CD1c-positive myeloid dendritic cell (primary cell): ENCODE measurements at regions not wholly inside any gene's neighbourhood (a gene's known extent, or its start where the extent isn't known, plus 50 kb on each side); places are given as distances from the start of the nearest gene placed in this dataset.
"Not testable (repeated sequence)": the region's sequence is repeated elsewhere in the genome, so short reads cannot be mapped to it uniquely, and the experiment has no call there.

Source experiments
- DNase-seq: peaks from one replicate; pipeline ENCODE4 v3.0.0-alpha.2; 2016; ENCODE audit errors: extremely low spot score

DNA sequence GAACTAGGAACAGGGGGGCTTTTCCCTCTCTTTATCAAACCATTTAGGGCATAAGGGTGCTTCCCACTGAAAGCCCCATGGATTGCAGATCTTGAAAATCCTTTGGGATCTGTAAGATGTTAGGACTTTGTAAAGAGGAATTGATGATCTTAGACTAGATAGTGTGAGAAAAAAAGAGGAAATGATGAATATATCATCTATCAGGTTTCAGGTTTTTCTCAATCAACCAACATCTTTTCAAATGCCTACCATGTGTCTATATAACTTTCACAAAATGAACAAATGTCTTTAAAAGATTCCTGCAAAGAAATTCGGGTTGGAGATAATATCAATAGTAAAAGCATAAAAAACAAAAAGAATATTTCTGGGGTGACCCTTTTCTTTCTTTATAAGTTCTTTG, 50.1 kb downstream of the KCNC4 start:
- no peak for DNase-seq

DNA sequence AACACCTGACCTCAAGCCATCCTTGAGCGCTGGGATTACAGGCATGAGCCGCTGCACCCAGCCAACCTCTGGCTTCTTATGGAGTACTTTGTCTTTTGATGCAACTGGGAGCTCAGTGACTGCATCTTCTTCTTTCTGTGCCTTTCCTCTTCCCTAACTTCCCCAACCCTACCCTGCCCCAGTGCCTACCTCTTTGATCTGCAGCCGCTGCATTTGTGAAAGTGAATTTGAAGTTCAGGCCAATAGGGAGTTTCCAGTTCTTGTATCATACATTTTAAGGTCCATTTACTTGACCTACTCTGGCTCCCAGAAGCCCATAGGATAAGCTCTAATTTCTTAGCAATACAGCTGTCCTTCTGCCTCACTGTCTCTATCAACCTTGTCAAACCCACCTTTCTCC, 52.2 kb downstream of the KCNC4 start:
- no peak for DNase-seq

DNA sequence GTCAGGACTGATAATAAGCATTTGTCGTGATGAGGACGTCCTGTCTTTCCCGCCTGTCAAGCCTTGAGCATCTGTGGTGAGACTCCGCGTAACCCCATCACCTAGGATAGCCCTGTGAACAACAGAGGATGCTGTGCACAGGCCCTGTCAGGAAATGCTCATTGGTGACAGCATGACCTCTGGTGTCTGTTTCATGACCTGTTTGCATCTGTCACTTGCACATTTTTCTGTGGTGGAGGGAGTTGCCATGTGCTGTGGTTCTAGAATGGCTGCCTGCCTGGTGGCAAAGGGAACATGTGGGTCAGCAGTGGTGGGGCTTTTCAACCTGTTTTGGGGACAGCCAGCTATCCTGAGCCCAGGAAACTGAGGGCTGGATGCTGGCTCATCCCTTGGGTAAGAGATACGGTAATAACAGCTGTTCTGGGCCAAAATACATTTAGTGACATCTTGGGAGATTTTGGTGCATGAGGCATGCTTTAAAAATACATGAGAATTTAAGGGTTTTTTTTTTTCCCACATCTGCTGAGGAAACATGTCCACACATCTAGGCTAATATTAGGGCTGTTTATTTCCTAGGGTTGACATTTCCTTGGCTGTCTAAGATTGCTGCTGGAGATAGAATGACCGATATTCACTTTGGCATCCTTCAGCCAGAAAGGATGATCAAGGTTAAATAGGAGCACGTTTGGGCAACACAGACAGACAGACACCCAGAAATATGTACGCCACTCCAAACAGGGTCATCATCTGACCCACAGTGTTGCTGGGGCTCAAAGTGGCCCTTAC, 52.9 kb downstream of the KCNC4 start:
- DNase-seq, result no peak

- DNase-seq, result no peak
Observed at GRCh38 chr1:110264430-110264829, 54.3 kb downstream of the KCNC4 start.

GRCh38 chr1:110265186-110265585, 55.1 kb downstream of the KCNC4 start:
- no peak for DNase-seq

DNA sequence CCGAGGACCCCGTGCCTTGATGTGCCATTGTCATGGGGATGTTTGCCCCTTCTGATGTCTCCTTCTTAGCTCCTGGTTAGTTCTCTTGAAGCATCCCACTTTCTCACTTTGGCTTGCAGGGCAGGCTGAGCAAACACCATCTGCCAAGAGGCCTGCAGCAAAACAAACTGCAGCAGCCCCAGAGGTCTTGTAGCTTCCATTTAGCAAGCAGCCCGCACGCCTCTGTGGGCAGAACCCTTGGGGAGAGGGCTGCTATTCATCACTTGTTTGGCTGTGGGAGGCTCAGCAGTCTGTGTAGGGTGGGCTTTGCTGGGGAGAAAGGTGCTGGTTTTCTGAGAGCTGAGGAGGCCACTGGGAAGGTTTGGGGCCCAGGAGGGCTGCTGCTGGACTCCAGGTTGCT, 56.7 kb downstream of the KCNC4 start:
- DNase-seq, result no peak

DNA sequence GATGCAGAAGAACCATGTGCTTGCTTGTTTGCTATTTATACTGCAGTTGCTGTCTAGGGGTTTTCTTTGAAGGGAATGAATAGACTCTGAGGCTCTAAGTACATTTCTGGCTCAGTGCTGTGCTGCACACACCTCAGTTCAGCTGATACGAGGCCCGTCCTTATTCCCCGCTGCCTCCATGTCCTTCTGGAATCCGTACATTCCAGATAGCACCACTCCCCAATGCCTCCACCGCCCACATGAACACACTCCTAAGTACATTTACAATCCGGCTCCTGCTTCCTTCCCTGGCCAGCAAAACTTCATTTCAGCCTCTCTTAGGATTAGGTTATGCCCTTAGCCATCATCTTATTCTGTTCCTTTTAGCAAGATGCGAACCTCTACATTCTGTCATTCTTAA, 57.1 kb downstream of the KCNC4 start:
- DNase-seq, result no peak

DNA sequence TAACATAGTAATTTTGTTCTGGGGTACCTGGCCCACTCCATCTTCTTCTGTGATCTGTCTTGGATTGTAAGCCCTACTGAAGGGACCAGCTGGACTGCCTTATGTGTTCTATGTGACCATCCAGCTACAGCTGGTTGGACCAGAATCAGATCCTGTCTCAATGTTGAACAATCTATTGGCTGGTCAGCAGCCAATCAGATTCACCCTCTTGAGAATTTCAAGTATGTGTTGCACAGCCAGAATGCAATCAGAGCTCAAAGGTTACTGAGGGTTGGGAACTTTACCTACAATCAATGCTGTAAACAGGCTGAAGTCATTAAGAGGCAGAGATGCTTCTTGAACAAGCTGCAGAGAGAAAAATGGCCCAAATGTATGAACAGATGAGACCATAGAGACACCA, 61.9 kb downstream of the KCNC4 start:
- DNase-seq, result no peak

- DNase-seq, result not testable (repeated sequence)
Observed at GRCh38 chr1:110273832-110274231, 63.7 kb downstream of the KCNC4 start.

- no peak for DNase-seq
Observed at GRCh38 chr1:110280126-110280525, 59.1 kb upstream of the RBM15 start.

GRCh38 chr1:110280804-110281203, 58.4 kb upstream of the RBM15 start:
- no peak for DNase-seq

DNA sequence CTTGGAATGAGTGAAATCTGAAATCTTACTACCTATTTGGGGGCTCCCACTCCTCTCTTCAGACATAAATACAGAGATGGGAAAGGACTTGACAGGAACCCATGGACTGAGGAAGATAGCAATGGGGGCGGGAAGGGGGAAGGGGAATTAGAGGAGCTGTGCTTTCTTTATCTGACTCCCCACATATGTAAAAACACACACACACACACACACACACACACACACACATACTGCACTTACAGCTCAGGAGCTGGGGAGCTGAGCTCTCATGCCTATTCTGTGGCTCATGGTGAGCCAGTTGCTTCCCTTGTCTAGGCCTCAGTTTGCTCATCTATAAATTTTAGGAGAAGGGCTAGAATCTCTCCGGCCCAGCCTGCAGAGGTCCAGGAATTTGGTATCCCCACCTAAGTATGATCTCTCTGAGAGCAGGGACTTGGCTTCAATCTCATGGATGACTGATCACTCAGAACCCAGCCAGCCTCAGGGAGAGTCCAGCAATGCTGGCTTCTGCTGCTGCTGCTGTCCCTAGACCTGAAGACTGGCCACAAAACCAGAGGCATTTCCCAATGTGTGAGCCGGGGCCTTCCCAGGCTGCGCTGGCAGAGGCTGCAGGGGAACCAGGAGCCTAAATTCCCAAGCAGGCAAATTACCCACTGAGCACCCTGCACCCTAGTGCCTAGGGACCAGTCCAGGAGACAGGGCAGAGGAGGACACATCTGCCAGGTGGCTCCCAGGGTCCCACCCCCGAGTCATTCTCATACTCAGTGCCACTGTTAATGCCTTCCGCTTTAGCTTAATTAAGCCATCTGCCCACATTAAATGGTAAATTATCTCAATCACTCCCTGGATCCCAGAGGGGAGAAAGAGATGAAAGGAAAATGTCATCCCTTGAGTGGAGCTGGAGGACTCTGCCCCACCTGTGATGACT, 57.5 kb upstream of the RBM15 start:
- DNase-seq, result no peak

DNA sequence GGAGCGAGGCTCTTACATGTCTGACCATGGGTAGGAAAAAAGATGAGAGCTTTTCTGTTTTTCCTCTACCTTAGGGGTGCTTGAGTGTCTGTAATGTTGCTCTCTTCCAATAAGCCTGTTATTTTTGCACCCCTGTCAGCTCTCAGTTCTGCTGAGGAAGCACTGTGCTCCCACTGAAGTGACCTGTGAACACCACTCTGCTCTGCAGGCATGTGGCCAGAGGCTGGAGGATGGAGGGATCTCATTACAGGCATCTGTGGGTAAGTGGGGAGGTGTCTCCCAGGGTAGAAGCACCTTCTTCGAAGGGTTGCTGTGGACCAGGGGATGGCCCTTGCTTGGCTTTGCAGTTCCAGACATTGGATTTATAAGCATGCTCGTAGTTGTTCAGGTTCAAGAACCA, 56.8 kb upstream of the RBM15 start:
- DNase-seq, result no peak

- DNase-seq, result no peak
Observed at GRCh38 chr1:110283677-110284076, 55.5 kb upstream of the RBM15 start.

- no peak for DNase-seq
Observed at GRCh38 chr1:110285316-110285715, 53.9 kb upstream of the RBM15 start.

DNA sequence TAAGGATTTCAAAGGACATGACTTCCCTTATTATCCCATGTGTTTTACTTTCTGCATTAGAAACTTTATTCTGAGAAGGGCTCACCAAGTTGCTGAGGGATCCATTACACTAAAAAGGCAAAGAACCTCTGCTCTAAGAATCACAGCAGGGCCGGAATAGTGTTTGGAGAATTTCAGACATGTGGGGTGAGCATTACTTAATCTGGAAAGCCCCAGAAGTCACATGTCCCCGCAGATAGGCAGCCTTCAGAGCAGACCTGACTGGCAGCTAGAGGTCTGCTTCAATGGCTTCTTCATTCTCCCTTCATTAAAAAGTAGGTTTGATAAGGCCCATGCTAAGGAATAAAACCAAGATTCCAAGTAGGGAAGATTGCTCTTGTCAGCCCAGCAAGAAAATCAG, 52.6 kb upstream of the RBM15 start:
- DNase-seq, result peak; percentile 13

GRCh38 chr1:110288111-110288510, 51.1 kb upstream of the RBM15 start:
- DNase-seq, result no peak
